Suprapubic skin (tissue), 4 donors: ENCODE measurements at regions not wholly inside any gene's neighbourhood (a gene's known extent, or its start where the extent isn't known, plus 50 kb on each side); places are given as distances from the start of the nearest gene placed in this dataset.
A peak's percentile ranks its signal among the peaks of the same experiment; 100 is the strongest.

Experiments used
- DNase-seq, 2 donors: peaks; one replicate each; pipeline ENCODE4 v3.0.0-alpha.2; 2019; ENCODE audit warnings: low spot score in 2 of 2
- H3K27ac ChIP-seq: fragments of 200-600 bp; sonication (generic); one replicate; pipeline ENCODE4 v1.5.1; 2019
- H3K27me3 ChIP-seq: fragments of 200-600 bp; sonication (generic); one replicate; pipeline ENCODE4 v1.5.1; 2019
- H3K36me3 ChIP-seq: fragments of 200-600 bp; sonication (generic); one replicate; pipeline ENCODE4 v1.5.1; 2019
- H3K4me1 ChIP-seq: fragments of 200-600 bp; sonication (generic); one replicate; pipeline ENCODE4 v1.5.1; 2019
- H3K4me3 ChIP-seq: fragments of 200-600 bp; sonication (generic); one replicate; pipeline ENCODE4 v1.5.1; 2019; ENCODE audit warnings: mild to moderate bottlenecking
- H3K9me3 ChIP-seq: fragments of 200-600 bp; sonication (generic); one replicate; pipeline ENCODE4 v1.5.1; 2019
- CTCF ChIP-seq, 2 donors: fragments of 200-600 bp in 1 of 2; fragments of 450-650 bp in 1 of 2; sonication (generic) in 1 of 2; IDR thresholded peaks; one replicate each; pipeline ENCODE4 v1.5.1; 2016 to 2019; ENCODE audit warnings: antibody characterized with exemption in 2 of 2, mild to moderate bottlenecking in 1 of 2, moderate library complexity in 1 of 2
- EP300 ChIP-seq: sonication (generic); formaldehyde crosslinking; IDR thresholded peaks from one replicate; pipeline ENCODE4 v1.6.1; 2017; ENCODE audit warnings: antibody characterized with exemption
- POLR2A ChIP-seq, 2 donors: fragments of 450-650 bp; IDR thresholded peaks; one replicate each; pipeline ENCODE4 v1.6.1; 2017; ENCODE audit warnings: antibody characterized with exemption in 2 of 2, mild to moderate bottlenecking in 2 of 2, moderate library complexity in 2 of 2
- POLR2AphosphoS5 ChIP-seq, 3 donors: sonication (generic); formaldehyde crosslinking; IDR thresholded peaks; one replicate each; pipeline ENCODE4 v1.6.1; 2017; ENCODE audit warnings: antibody characterized with exemption in 3 of 3
- WGBS: methylation state at CpG from one replicate; pipeline ENCODE4 v1.1.5; 2018; 5-methylcytosine and 5-hydroxymethylcytosine counted together

- H3K27ac ChIP-seq, result no peak overlapping the region
- peaks cover 1% of the 10 kb centered on the region for H3K9me3 ChIP-seq
- TF ChIP-seq POLR2A (IDR thresholded peaks at IDR 0.05) (no peak), EP300 (no peak), POLR2AphosphoS5 (IDR thresholded peaks at IDR 0.05) (no peak), CTCF (IDR thresholded peaks at IDR 0.05) (no peak)
- WGBS, result 66% methylated on average over 3 of the region's 3 CpGs
- H3K27me3 ChIP-seq, result no peaks in the 10 kb centered on the region
- DNase-seq, result no peak
- H3K36me3 ChIP-seq, result no peaks in the 10 kb centered on the region
- H3K4me1 ChIP-seq, result no peaks in the 10 kb centered on the region
- H3K4me3 ChIP-seq, result no peak overlapping the region
These were observed 423.5 kb downstream of the TAF11L14 start for GRCh38 chr5:18057725-18058124.

- Histone ChIP-seq H3K4me1 (no peaks in the 10 kb centered on the region), H3K4me3 (no peak overlapping the region), H3K27me3 (no peaks in the 10 kb centered on the region), H3K27ac (no peak overlapping the region), H3K36me3 (no peaks in the 10 kb centered on the region), H3K9me3 (peaks cover 8% of the 10 kb centered on the region)
- TF ChIP-seq EP300 (no peak), POLR2AphosphoS5 (IDR thresholded peaks at IDR 0.05) (no peak)
- 70% methylated on average over 2 of the region's 2 CpGs for WGBS
- DNase-seq, result no peak
These were observed 433.4 kb downstream of the TAF11L14 start for GRCh38 chr5:18067615-18068014.

GRCh38 chr5:18068826-18069225, 434.6 kb downstream of the TAF11L14 start:
- H3K9me3 ChIP-seq, result no peaks in the 10 kb centered on the region
- no peak for TF ChIP-seq POLR2AphosphoS5 (IDR thresholded peaks at IDR 0.05)
- no peak for TF ChIP-seq POLR2A (IDR thresholded peaks at IDR 0.05)
- no peak for TF ChIP-seq EP300
- WGBS, result 81% methylated on average over 5 of the region's 5 CpGs
- H3K4me3 ChIP-seq, result no peak overlapping the region
- H3K4me1 ChIP-seq, result no peaks in the 10 kb centered on the region
- no peak for DNase-seq
- H3K27ac ChIP-seq, result no peak overlapping the region
- H3K27me3 ChIP-seq, result no peaks in the 10 kb centered on the region
- H3K36me3 ChIP-seq, result no peaks in the 10 kb centered on the region

- 89% methylated on average over 2 of the region's 2 CpGs for WGBS
- TF ChIP-seq POLR2AphosphoS5 (IDR thresholded peaks at IDR 0.05), result no peak
- no peak for TF ChIP-seq CTCF (IDR thresholded peaks at IDR 0.05)
- TF ChIP-seq POLR2A (IDR thresholded peaks at IDR 0.05), result no peak
- no peak for TF ChIP-seq EP300
These were observed 435.5 kb downstream of the TAF11L14 start for GRCh38 chr5:18069790-18070189.

GRCh38 chr5:18072600-18072999, 438.3 kb downstream of the TAF11L14 start:
- Histone ChIP-seq H3K4me3 (no peak overlapping the region), H3K36me3 (no peaks in the 10 kb centered on the region), H3K9me3 (no peaks in the 10 kb centered on the region), H3K27me3 (no peaks in the 10 kb centered on the region), H3K27ac (peak overlapping the region; percentile 45), H3K4me1 (no peaks in the 10 kb centered on the region)
- no peak for TF ChIP-seq EP300
- TF ChIP-seq CTCF (IDR thresholded peaks at IDR 0.05), result no peak
- TF ChIP-seq POLR2A (IDR thresholded peaks at IDR 0.05), result no peak
- TF ChIP-seq POLR2AphosphoS5 (IDR thresholded peaks at IDR 0.05), result no peak
- DNase-seq, result no peak
- 67% methylated on average over 2 of the region's 2 CpGs for WGBS

More at GRCh38 chr5:18069790-18070189, 435.5 kb downstream of the TAF11L14 start:
- H3K27ac ChIP-seq, result no peak overlapping the region
- no peak overlapping the region for H3K4me3 ChIP-seq
- no peaks in the 10 kb centered on the region for H3K27me3 ChIP-seq
- H3K9me3 ChIP-seq, result no peaks in the 10 kb centered on the region
- no peaks in the 10 kb centered on the region for H3K4me1 ChIP-seq
- no peak for DNase-seq
- no peaks in the 10 kb centered on the region for H3K36me3 ChIP-seq

- no peaks in the 10 kb centered on the region for H3K36me3 ChIP-seq
- no peaks in the 10 kb centered on the region for H3K27me3 ChIP-seq
- no peaks in the 10 kb centered on the region for H3K9me3 ChIP-seq
- no peak overlapping the region for H3K27ac ChIP-seq
- no peak for TF ChIP-seq POLR2AphosphoS5 (IDR thresholded peaks at IDR 0.05)
- TF ChIP-seq CTCF (IDR thresholded peaks at IDR 0.05), result no peak
- TF ChIP-seq EP300, result no peak
- TF ChIP-seq POLR2A (IDR thresholded peaks at IDR 0.05), result no peak
- no peaks in the 10 kb centered on the region for H3K4me1 ChIP-seq
- no peak overlapping the region for H3K4me3 ChIP-seq
- 25% methylated on average over 3 of the region's 3 CpGs for WGBS
- no peak for DNase-seq
These were observed 440.7 kb downstream of the TAF11L14 start for GRCh38 chr5:18074961-18075360.
